Nucleus accumbens (tissue), 56 donors: ENCODE measurements at regions not wholly inside any gene's neighbourhood (a gene's known extent, or its start where the extent isn't known, plus 50 kb on each side); places are given as distances from the start of the nearest gene placed in this dataset.

Experiments
- DNase-seq, 56 donors: peaks; one replicate each; lab custom pipeline; 2025; lab: John Stamatoyannopoulos, UW

GRCh38 chr16:64425381-64425780 is 696.5 kb downstream of the CDH11 start:
- no peak for DNase-seq

GRCh38 chr16:64422259-64422658 is 699.6 kb downstream of the CDH11 start:
- no peak for DNase-seq

DNA sequence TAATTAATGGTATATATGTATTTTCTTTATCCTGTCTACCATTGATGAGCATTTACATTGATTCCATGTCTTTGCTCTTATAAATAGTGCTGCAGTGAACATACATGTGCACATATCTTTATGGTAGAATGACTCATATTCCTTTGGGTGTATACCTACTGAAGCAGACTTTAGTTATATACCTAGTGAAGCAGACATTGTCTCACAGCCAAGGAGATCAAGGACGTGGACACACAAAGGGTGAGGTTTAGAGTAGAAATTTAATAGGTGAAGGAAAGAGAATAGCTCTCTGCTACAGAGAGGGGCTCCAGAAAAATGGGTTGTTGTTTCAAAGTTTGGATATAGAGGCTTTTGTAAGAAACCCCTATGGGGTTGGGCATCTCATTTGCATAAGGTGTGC is 700.3 kb downstream of the CDH11 start:
- DNase-seq, result no peak

GRCh38 chr16:64419832-64420231 is 702.0 kb downstream of the CDH11 start:
- no peak for DNase-seq

DNA sequence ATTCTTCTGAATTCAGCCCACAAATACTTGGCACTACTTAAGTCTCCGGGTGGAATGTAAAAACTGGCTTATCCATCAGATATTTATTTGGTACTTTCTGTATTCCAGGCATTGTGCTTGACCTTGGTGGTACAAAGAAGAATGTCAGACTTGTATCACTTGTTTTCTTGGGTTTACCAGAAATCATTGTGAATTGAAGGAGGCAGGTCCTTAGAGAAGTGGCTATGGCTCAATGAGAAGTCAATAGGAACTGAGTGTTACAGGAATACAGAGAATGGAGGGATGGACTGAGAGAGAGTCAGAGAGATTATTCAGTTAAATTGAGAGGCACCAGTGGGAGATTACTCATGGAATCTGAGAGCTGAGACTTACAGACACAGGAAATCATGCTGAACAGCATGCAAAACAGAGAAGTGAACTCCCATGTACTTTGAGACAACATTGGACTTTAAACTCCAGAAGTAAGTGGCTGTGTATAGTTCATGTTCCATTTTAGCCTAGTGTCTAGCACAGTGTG is 704.1 kb downstream of the CDH11 start:
- no peak for DNase-seq

DNA sequence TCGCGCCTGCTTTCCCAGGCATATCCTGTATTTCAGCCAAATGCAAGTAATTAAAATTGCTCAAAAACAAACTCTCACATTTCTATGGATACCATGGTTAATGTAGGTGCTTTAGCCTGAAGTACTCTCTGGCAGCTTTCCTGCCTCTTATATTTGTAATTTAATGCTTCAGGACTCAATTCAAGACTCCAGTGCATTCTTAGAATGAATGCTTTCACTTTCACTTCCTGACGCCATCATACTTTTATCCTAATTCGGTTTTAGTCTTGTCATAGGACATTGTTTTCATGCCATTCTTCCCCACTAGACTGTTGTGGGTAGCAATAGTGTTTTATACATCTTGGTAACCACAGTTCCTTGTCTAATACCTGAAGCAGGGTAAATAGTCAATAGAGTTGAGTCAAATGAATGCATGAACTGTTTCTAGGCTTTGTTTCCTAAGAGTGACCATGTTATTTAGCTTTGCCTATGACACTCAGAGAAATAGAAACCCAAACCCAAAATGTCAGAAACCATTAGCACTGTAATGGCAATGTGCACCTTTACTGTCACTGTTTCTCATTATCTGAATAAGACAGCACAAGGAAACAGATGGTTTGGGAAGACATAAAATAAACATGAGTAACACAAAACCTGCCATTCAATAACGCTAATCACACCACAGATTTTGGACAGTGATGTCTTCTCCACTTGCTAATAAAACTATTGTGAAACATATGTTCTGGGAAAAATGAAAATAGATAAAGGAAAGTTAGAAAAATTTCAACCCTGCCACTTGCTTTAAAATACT is 705.5 kb downstream of the CDH11 start:
- DNase-seq, result no peak

GRCh38 chr16:64412578-64413280 is 709.1 kb downstream of the CDH11 start:
- no peak for DNase-seq

DNA sequence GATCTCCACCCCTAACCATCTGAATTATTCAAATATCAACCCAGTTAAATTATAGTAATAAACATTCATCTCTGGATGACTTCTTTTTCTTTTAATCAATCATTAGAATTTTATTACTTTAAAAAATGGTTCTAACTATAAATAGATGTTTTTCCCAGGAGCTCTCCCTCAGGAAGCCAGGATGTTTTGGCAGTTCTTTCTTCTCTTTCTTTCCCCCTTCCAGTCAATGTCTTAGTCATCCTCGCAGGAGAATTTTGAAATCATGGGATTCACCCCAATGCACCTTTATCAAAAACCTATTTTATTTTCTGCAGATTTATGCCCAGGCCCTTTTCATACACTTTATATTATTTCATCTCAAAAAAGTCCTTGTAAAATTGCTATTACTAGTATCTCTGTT is 711.6 kb downstream of the CDH11 start:
- DNase-seq, result no peak

GRCh38 chr16:64409783-64410210 is 712.1 kb downstream of the CDH11 start:
- DNase-seq, result no peak

DNA sequence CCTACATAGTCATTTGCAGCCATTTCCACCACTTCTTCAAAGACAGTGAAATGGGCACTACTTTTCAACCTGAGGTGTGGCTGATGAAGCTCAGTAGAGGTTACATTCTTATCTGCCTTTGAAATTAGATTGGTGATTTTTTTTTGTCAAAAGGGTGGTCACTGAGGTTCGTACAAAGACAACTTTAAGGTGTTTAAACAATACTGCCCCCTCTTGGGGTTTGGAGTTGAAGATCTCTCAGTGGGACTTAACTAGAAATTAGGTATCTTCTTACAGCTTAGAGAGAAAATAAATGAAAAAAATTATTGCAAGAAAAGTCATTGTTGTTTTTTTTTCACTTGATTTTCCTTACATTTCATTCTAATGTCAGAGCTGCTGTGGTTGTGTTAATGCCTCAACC is 713.2 kb downstream of the CDH11 start:
- DNase-seq, result no peak

DNA sequence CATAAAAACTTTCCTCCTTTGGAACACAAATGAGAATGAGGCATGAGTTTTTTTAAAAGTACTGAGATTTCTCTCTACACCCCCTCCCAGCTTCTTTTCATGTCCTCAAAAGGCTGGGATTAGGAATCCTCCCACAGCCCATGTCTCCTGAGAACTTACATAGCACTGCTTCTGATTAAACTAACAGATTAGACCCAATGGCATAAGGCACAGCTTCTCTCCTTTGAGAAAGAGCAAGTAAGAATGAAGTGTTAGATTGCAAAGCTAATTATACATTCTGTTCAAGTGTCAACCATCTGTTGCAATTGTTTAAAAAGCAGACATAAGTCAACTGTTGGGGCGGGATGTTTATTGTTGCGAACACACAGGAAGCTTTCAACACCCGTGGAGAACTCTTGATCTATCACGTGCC is 715.1 kb downstream of the CDH11 start:
- DNase-seq, result peak in 2 of 56 donors; percentile 19 to 25

DNA sequence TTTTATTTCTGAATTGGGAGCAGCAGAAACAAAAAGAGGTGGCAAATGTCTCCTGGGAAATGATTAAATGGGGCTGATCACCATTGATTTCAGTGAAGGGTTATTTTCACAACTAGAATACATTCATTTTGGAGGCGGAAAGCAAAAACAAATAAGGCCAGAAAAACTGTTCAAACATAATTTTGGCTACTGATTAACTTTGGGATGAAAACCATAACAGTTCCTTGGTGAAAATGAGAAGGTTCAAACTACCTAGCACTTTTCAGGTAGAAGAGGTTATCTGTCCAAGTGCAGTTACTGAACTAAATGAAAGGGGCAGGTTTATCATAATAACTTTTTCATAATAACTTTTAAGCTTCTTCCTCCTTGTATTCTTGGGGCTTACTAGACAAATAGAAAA is 718.5 kb downstream of the CDH11 start:
- no peak for DNase-seq

DNA sequence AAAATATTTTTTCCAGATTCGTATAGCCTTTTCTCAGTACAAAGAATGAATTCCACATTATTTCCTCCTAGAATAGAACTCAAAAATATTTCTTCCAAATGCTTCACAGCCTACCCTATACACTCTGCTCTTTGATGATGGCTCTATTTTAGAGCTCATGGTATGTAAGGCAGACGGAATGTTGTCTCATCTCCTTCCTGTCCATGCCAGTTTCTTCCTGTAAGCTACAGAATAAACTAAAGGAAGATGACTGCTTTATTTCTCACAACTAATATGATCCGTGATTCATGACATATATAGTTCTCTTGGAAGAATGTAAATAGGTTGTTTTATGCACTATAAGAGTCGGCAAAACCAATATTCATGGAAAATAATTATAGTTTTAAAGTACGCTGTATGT is 723.1 kb downstream of the CDH11 start:
- DNase-seq, result no peak

GRCh38 chr16:64397945-64398508 is 723.8 kb downstream of the CDH11 start:
- DNase-seq, result no peak

DNA sequence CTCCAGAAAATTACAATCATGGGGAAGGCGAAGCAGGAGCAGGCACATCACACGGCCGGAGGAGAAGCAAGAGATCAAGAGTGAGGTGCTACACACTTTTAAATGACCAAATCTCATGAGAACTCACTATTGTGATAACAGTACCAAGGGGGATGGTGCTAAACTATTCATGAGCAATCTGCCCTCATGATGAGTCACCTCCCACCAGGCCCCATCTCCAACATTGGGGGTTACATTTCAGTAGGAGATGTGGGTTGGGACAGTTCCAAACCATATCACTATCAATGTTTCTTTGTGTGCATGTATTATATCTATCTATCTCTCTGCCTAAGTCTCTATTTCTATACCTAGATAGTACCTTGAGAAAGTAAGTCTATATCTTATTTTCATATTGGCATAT is 724.8 kb downstream of the CDH11 start:
- DNase-seq, result no peak

GRCh38 chr16:64394061-64394460 is 727.8 kb downstream of the CDH11 start:
- DNase-seq, result no peak

- no peak for DNase-seq
Observed at GRCh38 chr16:64392456-64392855, 729.4 kb downstream of the CDH11 start.

- peak in 4 of 56 donors; percentile 6 to 13 (median 10) for DNase-seq
Observed at GRCh38 chr16:64391063-64391600, 730.7 kb downstream of the CDH11 start.

DNA sequence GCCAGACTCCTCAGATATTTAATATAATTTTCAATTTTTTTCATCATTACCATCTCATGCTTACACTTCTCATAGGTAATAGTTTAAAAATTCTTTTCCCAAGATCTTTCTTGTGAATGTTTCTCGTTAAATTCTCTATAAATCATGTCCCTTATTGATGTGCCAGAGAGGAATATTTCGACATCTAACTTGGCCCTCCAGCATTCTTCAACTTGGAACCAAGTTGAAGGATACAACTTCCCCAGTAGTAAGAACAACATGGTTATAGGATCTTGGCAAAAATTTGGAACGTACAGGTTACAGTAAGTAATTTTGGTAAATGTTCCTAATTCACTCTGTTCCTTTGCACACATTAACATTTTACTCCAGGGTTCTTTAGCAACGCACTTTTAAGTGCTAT is 731.8 kb downstream of the CDH11 start:
- DNase-seq, result no peak

GRCh38 chr16:64384636-64385035 is 737.2 kb downstream of the CDH11 start:
- DNase-seq, result no peak

GRCh38 chr16:64381979-64382378 is 739.9 kb downstream of the CDH11 start:
- no peak for DNase-seq
